ENCODE measurements at regions not wholly inside any gene's neighbourhood (a gene's known extent, or its start where the extent isn't known, plus 50 kb on each side); places are given as distances from the start of the nearest gene placed in this dataset.
"Not testable (repeated sequence)": the region's sequence is repeated elsewhere in the genome, so short reads cannot be mapped to it uniquely, and the experiment has no call there.

GRCh38 chr2:142742371-142743214 lies 134.9 kb upstream of the KYNU start:
- TF ChIP-seq CTCF (IDR thresholded peaks at IDR 0.05) = no peak
- H3K36me3 Mint-ChIP-seq (ENCODE audit: low read depth) = no peaks in the 10 kb centered on the region
- H3K4me1 Mint-ChIP-seq (ENCODE audit: low read depth) = no peaks in the 10 kb centered on the region
- peaks cover 20% of the 10 kb centered on the region for H3K9me3 Mint-ChIP-seq
- DNase-seq = no peak
- H3K4me3 Mint-ChIP-seq = no peak overlapping the region
- H3K27me3 Mint-ChIP-seq (ENCODE audit: insufficient read depth) = no peaks in the 10 kb centered on the region
- no peak overlapping the region for H3K27ac Mint-ChIP-seq

- TF ChIP-seq CTCF (IDR thresholded peaks at IDR 0.05) = no peak
- Mint-ChIP-seq H3K4me1 (ENCODE audit: low read depth) (no peaks in the 10 kb centered on the region), H3K27me3 (ENCODE audit: insufficient read depth) (no peaks in the 10 kb centered on the region), H3K4me3 (no peak overlapping the region), H3K36me3 (ENCODE audit: low read depth) (no peaks in the 10 kb centered on the region), H3K9me3 (peaks cover 16% of the 10 kb centered on the region), H3K27ac (no peak overlapping the region)
- DNase-seq = no peak
These were observed 135.6 kb upstream of the KYNU start for GRCh38 chr2:142741764-142742269.

GRCh38 chr2:142734770-142735169 lies 142.7 kb upstream of the KYNU start:
- no peak for TF ChIP-seq CTCF (IDR thresholded peaks at IDR 0.05)
- Mint-ChIP-seq H3K36me3 (ENCODE audit: low read depth) (no peaks in the 10 kb centered on the region), H3K4me1 (ENCODE audit: low read depth) (no peaks in the 10 kb centered on the region), H3K27ac (no peak overlapping the region), H3K4me3 (no peak overlapping the region), H3K27me3 (ENCODE audit: insufficient read depth) (no peaks in the 10 kb centered on the region), H3K9me3 (peaks cover 17% of the 10 kb centered on the region)
- DNase-seq = no peak

- peaks cover 20% of the 10 kb centered on the region for H3K9me3 Mint-ChIP-seq
- no peaks in the 10 kb centered on the region for H3K36me3 Mint-ChIP-seq (ENCODE audit: low read depth)
- peak; percentile 47 for TF ChIP-seq CTCF (IDR thresholded peaks at IDR 0.05)
- H3K4me1 Mint-ChIP-seq (ENCODE audit: low read depth) = no peaks in the 10 kb centered on the region
- no peak for DNase-seq
- no peak overlapping the region for H3K4me3 Mint-ChIP-seq
- no peak overlapping the region for H3K27ac Mint-ChIP-seq
- H3K27me3 Mint-ChIP-seq (ENCODE audit: insufficient read depth) = no peaks in the 10 kb centered on the region
These were observed 143.2 kb upstream of the KYNU start for GRCh38 chr2:142734231-142734630.

GRCh38 chr2:142729814-142730213 lies 147.7 kb upstream of the KYNU start:
- not testable (repeated sequence) for H3K27ac Mint-ChIP-seq; H3K36me3 Mint-ChIP-seq (ENCODE audit: low read depth); DNase-seq; H3K4me3 Mint-ChIP-seq; H3K27me3 Mint-ChIP-seq (ENCODE audit: insufficient read depth); H3K4me1 Mint-ChIP-seq (ENCODE audit: low read depth)
- H3K9me3 Mint-ChIP-seq = peaks cover 33% of the 10 kb centered on the region

GRCh38 chr2:142727821-142728478 lies 149.5 kb upstream of the KYNU start:
- not testable (repeated sequence) for H3K27me3 Mint-ChIP-seq (ENCODE audit: insufficient read depth); DNase-seq; H3K4me3 Mint-ChIP-seq; H3K4me1 Mint-ChIP-seq (ENCODE audit: low read depth); H3K27ac Mint-ChIP-seq; H3K36me3 Mint-ChIP-seq (ENCODE audit: low read depth)
- H3K9me3 Mint-ChIP-seq = peaks cover 33% of the 10 kb centered on the region

Data from HFFc6 (cell line).